NCI-H1417 (cell line): ENCODE measurements at regions not wholly inside any gene's neighbourhood (a gene's known extent, or its start where the extent isn't known, plus 50 kb on each side); places are given as distances from the start of the nearest gene placed in this dataset.
"Not testable (repeated sequence)": the region's sequence is repeated elsewhere in the genome, so short reads cannot be mapped to it uniquely, and the experiment has no call there.

ENCODE experiments used
- DNase-seq, 3 experiments: peaks; one replicate each; lab custom pipeline; 2025; lab: John Stamatoyannopoulos, UW

- DNase-seq: not testable (repeated sequence)
These were observed 139.5 kb upstream of the USP29 start for GRCh38 chr19:56980326-56980725.

- no peak for DNase-seq
These were observed 138.9 kb upstream of the USP29 start for GRCh38 chr19:56980906-56981305.

- DNase-seq: not testable (repeated sequence)
These were observed 138.3 kb upstream of the USP29 start for GRCh38 chr19:56981440-56981839.

- DNase-seq: peak in 2 of 3 experiments; percentile 2 to 11
These were observed 136.6 kb upstream of the USP29 start for GRCh38 chr19:56983171-56983570.

GRCh38 chr19:56983804-56984203 is 136.0 kb upstream of the USP29 start:
- no peak for DNase-seq

- no peak for DNase-seq
These were observed 133.4 kb upstream of the USP29 start for GRCh38 chr19:56986386-56986785.

- DNase-seq: peak in 1 of 3 experiments; percentile 56
These were observed 132.6 kb upstream of the USP29 start for GRCh38 chr19:56987184-56987583.

GRCh38 chr19:56988299-56988698 is 131.5 kb upstream of the USP29 start:
- peak in 1 of 3 experiments; percentile 39 for DNase-seq

GRCh38 chr19:56991912-56992311 is 127.9 kb upstream of the USP29 start:
- DNase-seq: no peak

GRCh38 chr19:56993851-56994250 is 125.9 kb upstream of the USP29 start:
- no peak for DNase-seq

GRCh38 chr19:56994251-56995017 is 125.4 kb upstream of the USP29 start:
- no peak for DNase-seq

GRCh38 chr19:56995303-56995702 is 124.5 kb upstream of the USP29 start:
- DNase-seq: peak in 1 of 3 experiments; percentile 3

- DNase-seq: no peak
These were observed 117.6 kb upstream of the USP29 start for GRCh38 chr19:57002195-57002601.

- DNase-seq: no peak
These were observed 117.1 kb upstream of the USP29 start for GRCh38 chr19:57002710-57003109.

GRCh38 chr19:57004418-57004817 is 115.4 kb upstream of the USP29 start:
- no peak for DNase-seq

GRCh38 chr19:57008432-57008831 is 111.4 kb upstream of the USP29 start:
- DNase-seq: no peak

- peak in 1 of 3 experiments; percentile 18 for DNase-seq
These were observed 109.2 kb upstream of the USP29 start for GRCh38 chr19:57010541-57010940.

- no peak for DNase-seq
These were observed 103.7 kb upstream of the USP29 start for GRCh38 chr19:57016076-57016475.

- DNase-seq: no peak
These were observed 103.3 kb upstream of the USP29 start for GRCh38 chr19:57016491-57016890.

GRCh38 chr19:57025491-57025890 is 94.3 kb upstream of the USP29 start:
- DNase-seq: no peak

GRCh38 chr19:57026476-57026875 is 93.3 kb upstream of the USP29 start:
- no peak for DNase-seq

- DNase-seq: no peak
These were observed 92.4 kb upstream of the USP29 start for GRCh38 chr19:57027360-57027759.

- DNase-seq: no peak
These were observed 90.8 kb upstream of the USP29 start for GRCh38 chr19:57028804-57029525.
